HepG2 (cell line): ENCODE measurements at regions not wholly inside any gene's neighbourhood (a gene's known extent, or its start where the extent isn't known, plus 50 kb on each side); places are given as distances from the start of the nearest gene placed in this dataset.

Experiments used
- ATAC-seq: fragments of 200-7000 bp; cut with Tn5 transposase; 3 replicates; pipeline ENCODE4 v1.9.1; 2020; ENCODE audit warnings: mild to moderate bottlenecking, moderate library complexity
- BruUV-seq: library from RNA; stranded (reverse); fragments of 400-500 nt; replicated peaks from 2 replicates; lab custom pipeline; 2021; lab: Mats Ljungman, UMichigan
- CTCF ChIA-PET: fragments of 300-600 bp; formaldehyde crosslinking; extraction: SDS; loops from one replicate; lab custom pipeline; 2021; ENCODE audit warnings: low total read pairs, inconsistent platforms, low intra/inter-chr PET ratio; lab: Yijun Ruan, JAX
- POLR2A ChIA-PET: fragments of 350-600 bp; sonication (Branson Sonifier 250); formaldehyde crosslinking; loops from one replicate; lab custom pipeline; 2020; ENCODE audit warnings: antibody characterized with exemption, inconsistent platforms; lab: Yijun Ruan, JAX
- DNase-seq: peaks from one replicate; pipeline ENCODE4 v3.0.0-alpha.2; 2015; ENCODE audit warnings: low spot score
- FAIRE-seq: peaks from 3 replicates; lab custom pipeline; 2011; peaks lifted over from hg19 to GRCh38; lab: Jason Lieb, UNC
- H2AFZ ChIP-seq: one replicate; pipeline ENCODE4 v1.6.1; 2011; ENCODE audit warnings: low read length, inconsistent platforms
- H3K27ac ChIP-seq: fragments of 300-600 bp; 3 replicates; pipeline ENCODE4 v1.8.0; 2011; ENCODE audit warnings: mixed run types, mild to moderate bottlenecking, mixed read lengths, low read length, inconsistent platforms; ENCODE audit not compliant: insufficient read depth; ENCODE audit errors: extremely low read length
- H3K27me3 ChIP-seq, 2 experiments: fragments of 200-600 bp in 1 of 2; 2 replicates in 1 of 2; 3 replicates in 1 of 2; pipeline versions ENCODE4 v1.6.0 to v1.8.0; 2011; ENCODE audit warnings: low read length in 2 of 2, mild to moderate bottlenecking in 2 of 2, moderate library complexity in 2 of 2, inconsistent platforms in 1 of 2; ENCODE audit not compliant: insufficient read depth in 2 of 2, control insufficient read depth in 1 of 2
- H3K36me3 ChIP-seq, 2 experiments: fragments of 200-600 bp in 1 of 2; replicated peaks in 1 of 2; 2 replicates in 1 of 2; 3 replicates in 1 of 2; pipeline versions ENCODE4 v1.5.1 to v1.8.0; 2011; ENCODE audit warnings: low read length in 2 of 2, inconsistent platforms in 1 of 2; ENCODE audit not compliant: insufficient read depth in 2 of 2, control insufficient read depth in 1 of 2
- H3K4me1 ChIP-seq: 2 replicates; pipeline ENCODE4 v1.5.1; 2012; ENCODE audit warnings: low read length, inconsistent platforms; ENCODE audit not compliant: insufficient read depth
- H3K4me2 ChIP-seq: 2 replicates; pipeline ENCODE4 v1.6.0; 2011; ENCODE audit warnings: low read depth, low read length, inconsistent platforms
- H3K4me3 ChIP-seq, 3 experiments: fragments of 200-600 bp in 1 of 3; sonication (generic), shearing (Covaris generic) in 1 of 3; replicated peaks in 1 of 3; 2 replicates each; pipeline ENCODE4 v1.5.1; 2011 to 2016; ENCODE audit warnings: low read length in 3 of 3, inconsistent platforms in 2 of 3, low read depth in 2 of 3, mild to moderate bottlenecking in 2 of 3, control low read depth in 1 of 3, mixed read lengths in 1 of 3; ENCODE audit not compliant: insufficient read depth in 1 of 3
- H3K79me2 ChIP-seq: one replicate; pipeline ENCODE4 v1.6.1; 2011; ENCODE audit warnings: low read length, inconsistent platforms; ENCODE audit not compliant: insufficient read depth
- H3K9ac ChIP-seq: 2 replicates; pipeline ENCODE4 v1.6.0; 2011; ENCODE audit warnings: mild to moderate bottlenecking, low read depth, low read length, inconsistent platforms; ENCODE audit not compliant: insufficient read depth
- H3K9me3 ChIP-seq: 2 replicates; pipeline ENCODE4 v1.5.1; 2012; ENCODE audit warnings: mild to moderate bottlenecking, low read length
- H4K20me1 ChIP-seq: 2 replicates; pipeline ENCODE4 v1.6.0; 2011; ENCODE audit warnings: inconsistent platforms, mild to moderate bottlenecking, low read length, moderate library complexity; ENCODE audit not compliant: insufficient read depth
- ETV5 ChIP-seq: IDR thresholded peaks from 2 replicates; pipeline ENCODE4 v1.6.1; 2018; ENCODE audit warnings: missing biosample characterization, missing genetic modification reagents, inconsistent platforms, borderline replicate concordance
- FOSL2 ChIP-seq: sonication (generic); formaldehyde crosslinking; IDR thresholded peaks from 2 replicates; pipeline ENCODE4 v1.4.0; 2020; ENCODE audit warnings: missing genetic modification reagents
- HNF4A ChIP-seq: sonication (generic); formaldehyde crosslinking; IDR thresholded peaks from 2 replicates; pipeline ENCODE4 v1.4.0; 2020; ENCODE audit warnings: missing genetic modification reagents
- HNRNPLL ChIP-seq: fragments of 200-400 bp; formaldehyde crosslinking; IDR thresholded peaks from 2 replicates; pipeline ENCODE4 v1.6.1; 2017; ENCODE audit warnings: mild to moderate bottlenecking, low read depth, low read length; ENCODE audit not compliant: poor library complexity, severe bottlenecking
- KDM2A ChIP-seq: sonication (generic); formaldehyde crosslinking; IDR thresholded peaks from 2 replicates; pipeline ENCODE4 v1.4.0; 2020; ENCODE audit warnings: low read depth, missing genetic modification reagents, borderline replicate concordance
- KLF6 ChIP-seq: IDR thresholded peaks from 2 replicates; pipeline ENCODE4 v1.8.0; 2016; ENCODE audit warnings: missing biosample characterization, missing genetic modification reagents
- MIXL1 ChIP-seq: IDR thresholded peaks from 2 replicates; pipeline ENCODE4 v1.6.1; 2016
- POLR2G ChIP-seq: fragments of 200-400 bp; formaldehyde crosslinking; IDR thresholded peaks from 2 replicates; pipeline ENCODE4 v1.6.1; 2018; ENCODE audit warnings: mild to moderate bottlenecking, low read depth, low read length, moderate library complexity
- RXRA ChIP-seq: sonication (generic); formaldehyde crosslinking; IDR thresholded peaks from 2 replicates; pipeline ENCODE4 v1.5.1; 2020; ENCODE audit warnings: missing genetic modification reagents
- SETDB1 ChIP-seq: sonication (generic); formaldehyde crosslinking; IDR thresholded peaks from 2 replicates; pipeline ENCODE4 v1.5.1; 2020; ENCODE audit warnings: missing genetic modification reagents, mild to moderate bottlenecking, borderline replicate concordance
- SKI ChIP-seq: fragments of 450-650 bp; IDR thresholded peaks from one replicate; pipeline ENCODE4 v1.6.1; 2018; ENCODE audit warnings: mild to moderate bottlenecking; ENCODE audit not compliant: partially characterized antibody
- SMC3 ChIP-seq: IDR thresholded peaks from 2 replicates; pipeline ENCODE4 v1.6.1; 2011; ENCODE audit warnings: low read length, improper control_type of control experiment
- ZFP62 ChIP-seq: sonication (generic); formaldehyde crosslinking; IDR thresholded peaks from 2 replicates; pipeline ENCODE4 v1.4.0; 2020; ENCODE audit warnings: missing genetic modification reagents
- ZNF292 ChIP-seq: sonication (generic); formaldehyde crosslinking; IDR thresholded peaks from 2 replicates; pipeline ENCODE4 v1.8.1; 2022; ENCODE audit warnings: mild to moderate bottlenecking, low read depth, missing genetic modification reagents, borderline replicate concordance
- ZNF44 ChIP-seq: sonication (generic); formaldehyde crosslinking; IDR thresholded peaks from 2 replicates; pipeline ENCODE4 v1.5.1; 2020; ENCODE audit warnings: mild to moderate bottlenecking, missing genetic modification reagents
- ZNF543 ChIP-seq: sonication (generic); formaldehyde crosslinking; IDR thresholded peaks from 2 replicates; pipeline ENCODE4 v1.4.0; 2020; ENCODE audit warnings: mild to moderate bottlenecking, missing genetic modification reagents
- ZNF558 ChIP-seq: sonication (generic); formaldehyde crosslinking; IDR thresholded peaks from 2 replicates; pipeline ENCODE4 v1.9.0; 2022; ENCODE audit warnings: mild to moderate bottlenecking, missing genetic modification reagents, borderline replicate concordance
- ZNF670 ChIP-seq: sonication (generic); formaldehyde crosslinking; IDR thresholded peaks from 2 replicates; pipeline ENCODE4 v1.8.0; 2022; ENCODE audit warnings: mild to moderate bottlenecking, missing genetic modification reagents, borderline replicate concordance
- WGBS: methylation state at CpG from one replicate; pipeline ENCODE4 v1.1.6; 2017; ENCODE audit warnings: low lambda C conversion rate; 5-methylcytosine and 5-hydroxymethylcytosine counted together
- in situ Hi-C: cut with HindIII; loops from 2 replicates; pipeline ENCODE4 v1.10.0; 2017; ENCODE audit warnings: low pct_unique_long_range_greater_than_20kb; ENCODE audit not compliant: extremely low pct_ligation_motif_present
- intact Hi-C: fragments of 100-400 bp; cut with micrococcal nuclease; formaldehyde crosslinking; loops from one replicate; pipeline ENCODE4 v1.10.0; 2022; ENCODE audit not compliant: unreplicated experiment
- TF ChIP-seq, protein P1 (sequence below): IDR thresholded peaks from 2 replicates; pipeline ENCODE4 v1.6.1; 2016; ENCODE audit warnings: mild to moderate bottlenecking, missing biosample characterization, missing genetic modification reagents
- TF ChIP-seq, protein P2 (sequence below): sonication (generic); formaldehyde crosslinking; IDR thresholded peaks from 2 replicates; pipeline ENCODE4 v1.9.0; 2021; ENCODE audit warnings: missing genetic modification reagents, borderline replicate concordance

DNA sequence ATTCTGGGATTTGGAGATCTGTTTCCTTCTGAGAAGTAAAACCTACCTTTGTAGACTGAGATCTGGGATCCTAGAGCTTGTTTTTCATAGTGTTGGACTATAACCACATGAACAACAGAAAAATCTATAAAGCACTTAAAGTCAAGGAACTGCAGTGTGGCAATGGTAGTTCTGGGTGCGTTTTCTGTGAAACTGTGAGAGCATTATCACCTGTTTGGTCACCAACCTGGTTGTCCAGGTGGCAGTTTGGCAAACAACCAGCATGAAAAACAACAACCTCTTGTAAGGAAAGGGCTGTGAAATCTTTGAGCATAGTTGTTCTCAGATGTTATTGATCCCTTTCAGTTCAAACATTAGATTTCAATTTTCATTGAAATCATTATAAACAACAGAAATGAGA is 215.8 kb upstream of the CITED2 start:
- TF ChIP-seq ZNF292 (CRISPR knock-in tag) = no peak
- TF ChIP-seq, protein P1, sequence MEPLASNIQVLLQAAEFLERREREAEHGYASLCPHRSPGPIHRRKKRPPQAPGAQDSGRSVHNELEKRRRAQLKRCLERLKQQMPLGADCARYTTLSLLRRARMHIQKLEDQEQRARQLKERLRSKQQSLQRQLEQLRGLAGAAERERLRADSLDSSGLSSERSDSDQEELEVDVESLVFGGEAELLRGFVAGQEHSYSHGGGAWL (CRISPR knock-in tag) = no peak
- TF ChIP-seq ZNF44 = no peak
- TF ChIP-seq POLR2G = no peak
- TF ChIP-seq ZNF543 = no peak
- no peak for TF ChIP-seq HNF4A (CRISPR knock-in tag)
- TF ChIP-seq ETV5 = no peak
- TF ChIP-seq HNRNPLL = no peak
- no peak for TF ChIP-seq KLF6
- TF ChIP-seq SKI = no peak
- TF ChIP-seq KDM2A (CRISPR knock-in tag) = no peak
- no peak for TF ChIP-seq SETDB1
- no peak for TF ChIP-seq ZNF558
- no peak for TF ChIP-seq RXRA (CRISPR knock-in tag)
- no peak for TF ChIP-seq ZNF670 (CRISPR knock-in tag)
- TF ChIP-seq MIXL1 (CRISPR knock-in tag) = no peak
- no peak for TF ChIP-seq SMC3
- TF ChIP-seq, protein P2, sequence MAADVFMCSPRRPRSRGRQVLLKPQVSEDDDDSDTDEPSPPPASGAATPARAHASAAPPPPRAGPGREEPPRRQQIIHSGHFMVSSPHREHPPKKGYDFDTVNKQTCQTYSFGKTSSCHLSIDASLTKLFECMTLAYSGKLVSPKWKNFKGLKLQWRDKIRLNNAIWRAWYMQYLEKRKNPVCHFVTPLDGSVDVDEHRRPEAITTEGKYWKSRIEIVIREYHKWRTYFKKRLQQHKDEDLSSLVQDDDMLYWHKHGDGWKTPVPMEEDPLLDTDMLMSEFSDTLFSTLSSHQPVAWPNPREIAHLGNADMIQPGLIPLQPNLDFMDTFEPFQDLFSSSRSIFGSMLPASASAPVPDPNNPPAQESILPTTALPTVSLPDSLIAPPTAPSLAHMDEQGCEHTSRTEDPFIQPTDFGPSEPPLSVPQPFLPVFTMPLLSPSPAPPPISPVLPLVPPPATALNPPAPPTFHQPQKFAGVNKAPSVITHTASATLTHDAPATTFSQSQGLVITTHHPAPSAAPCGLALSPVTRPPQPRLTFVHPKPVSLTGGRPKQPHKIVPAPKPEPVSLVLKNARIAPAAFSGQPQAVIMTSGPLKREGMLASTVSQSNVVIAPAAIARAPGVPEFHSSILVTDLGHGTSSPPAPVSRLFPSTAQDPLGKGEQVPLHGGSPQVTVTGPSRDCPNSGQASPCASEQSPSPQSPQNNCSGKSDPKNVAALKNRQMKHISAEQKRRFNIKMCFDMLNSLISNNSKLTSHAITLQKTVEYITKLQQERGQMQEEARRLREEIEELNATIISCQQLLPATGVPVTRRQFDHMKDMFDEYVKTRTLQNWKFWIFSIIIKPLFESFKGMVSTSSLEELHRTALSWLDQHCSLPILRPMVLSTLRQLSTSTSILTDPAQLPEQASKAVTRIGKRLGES (CRISPR knock-in tag) = no peak
- TF ChIP-seq ZFP62 (CRISPR knock-in tag) = no peak
- TF ChIP-seq FOSL2 (CRISPR knock-in tag) = no peak
- 24% methylated on average over 1 of the region's 1 CpG for WGBS
- Histone ChIP-seq H3K9ac (no peak overlapping the region), H4K20me1 (no peaks in the 10 kb centered on the region), H3K4me3 (no peak overlapping the region), H3K4me2 (no peak overlapping the region), H3K27me3 (no peaks in the 10 kb centered on the region), H3K27ac (no peak overlapping the region), H2AFZ (no peak overlapping the region), H3K4me1 (peaks cover 56% of the 10 kb centered on the region), H3K79me2 (no peaks in the 10 kb centered on the region), H3K9me3 (no peaks in the 10 kb centered on the region), H3K36me3 (no peaks in the 10 kb centered on the region)
- DNase-seq (no peak), FAIRE-seq (no peak), ATAC-seq (no peak)
- in situ Hi-C loops = no loop called here
- CTCF ChIA-PET = no interaction called here
- BruUV-seq = no TSS peak
- POLR2A ChIA-PET = interaction anchor here (1.1 kb wide), 1 partner anchor 215 kb away, joined by 3 read pairs; no protein-coding TSS in a partner anchor
- intact Hi-C loops = no loop called here
